KMS-11 (cell line): ENCODE measurements at regions not wholly inside any gene's neighbourhood (a gene's known extent, or its start where the extent isn't known, plus 50 kb on each side); places are given as distances from the start of the nearest gene placed in this dataset.
A peak's percentile ranks its signal among the peaks of the same experiment; 100 is the strongest.

ENCODE experiments used
- H2AFZ ChIP-seq: fragments of 200-600 bp; sonication (generic); 2 replicates; pipeline ENCODE4 v1.6.1; 2016; ENCODE audit warnings: antibody characterized with exemption, mixed run types, low read depth
- H3K27ac ChIP-seq: fragments of 200-600 bp; sonication (generic); 2 replicates; pipeline ENCODE4 v1.6.1; 2016; ENCODE audit warnings: mild to moderate bottlenecking, mixed run types
- H3K27me3 ChIP-seq: fragments of 200-600 bp; sonication (generic); 2 replicates; pipeline ENCODE4 v1.6.1; 2017; ENCODE audit warnings: mild to moderate bottlenecking, low read depth, mixed run types, moderate library complexity; ENCODE audit not compliant: insufficient read depth
- H3K36me3 ChIP-seq: fragments of 200-600 bp; sonication (generic); 2 replicates; pipeline ENCODE4 v1.6.1; 2017; ENCODE audit warnings: mild to moderate bottlenecking, mixed run types; ENCODE audit not compliant: insufficient read depth
- H3K4me1 ChIP-seq: fragments of 200-600 bp; sonication (generic); 2 replicates; pipeline ENCODE4 v1.6.1; 2016; ENCODE audit warnings: mild to moderate bottlenecking, low read depth, mixed run types; ENCODE audit not compliant: poor library complexity, severe bottlenecking
- H3K4me2 ChIP-seq: fragments of 200-600 bp; sonication (generic); 2 replicates; pipeline ENCODE4 v1.7.0; 2016; ENCODE audit warnings: mild to moderate bottlenecking, mixed run types
- H3K4me3 ChIP-seq: fragments of 200-600 bp; sonication (generic); IDR thresholded peaks from 2 replicates; pipeline ENCODE4 v1.6.1; 2017; ENCODE audit warnings: low read depth, low read length, mixed read lengths; ENCODE audit not compliant: insufficient read depth
- H3K79me2 ChIP-seq: fragments of 200-600 bp; sonication (generic); 2 replicates; pipeline ENCODE4 v1.6.1; 2016; ENCODE audit warnings: low read depth, mixed run types; ENCODE audit not compliant: insufficient read depth
- H3K9ac ChIP-seq: fragments of 200-600 bp; sonication (generic); 2 replicates; pipeline ENCODE4 v1.6.1; 2016; ENCODE audit warnings: mild to moderate bottlenecking, mixed run types
- H4K20me1 ChIP-seq: fragments of 200-600 bp; sonication (generic); 2 replicates; pipeline ENCODE4 v1.6.1; 2016; ENCODE audit warnings: mild to moderate bottlenecking, mixed run types; ENCODE audit not compliant: insufficient read depth
- CTCF ChIP-seq: fragments of 200-600 bp; sonication (generic); conservative IDR thresholded peaks from 2 replicates; pipeline ENCODE4 v1.6.1; 2017; ENCODE audit warnings: low read depth, mild to moderate bottlenecking, antibody characterized with exemption, low read length, moderate library complexity, mixed read lengths

- no peak for TF ChIP-seq CTCF
- no peaks in the 10 kb centered on the region for H4K20me1 ChIP-seq
- H3K4me3 ChIP-seq: no peak overlapping the region
- no peaks in the 10 kb centered on the region for H3K79me2 ChIP-seq
- peak overlapping the region; percentile 45; the same call in 1 of the 2 replicates for H3K9ac ChIP-seq
- peak overlapping the region; percentile 97 for H3K27ac ChIP-seq
- H3K27me3 ChIP-seq: no peaks in the 10 kb centered on the region
- H2AFZ ChIP-seq: peak overlapping the region; percentile 12; the same call in 1 of the 2 replicates
- H3K36me3 ChIP-seq: no peaks in the 10 kb centered on the region
- peak overlapping the region; percentile 73 for H3K4me2 ChIP-seq
- peaks cover 100% of the 10 kb centered on the region for H3K4me1 ChIP-seq
These were observed 1009.1 kb upstream of the SEMA6D start for GRCh38 chr15:46708226-46708625.

DNA sequence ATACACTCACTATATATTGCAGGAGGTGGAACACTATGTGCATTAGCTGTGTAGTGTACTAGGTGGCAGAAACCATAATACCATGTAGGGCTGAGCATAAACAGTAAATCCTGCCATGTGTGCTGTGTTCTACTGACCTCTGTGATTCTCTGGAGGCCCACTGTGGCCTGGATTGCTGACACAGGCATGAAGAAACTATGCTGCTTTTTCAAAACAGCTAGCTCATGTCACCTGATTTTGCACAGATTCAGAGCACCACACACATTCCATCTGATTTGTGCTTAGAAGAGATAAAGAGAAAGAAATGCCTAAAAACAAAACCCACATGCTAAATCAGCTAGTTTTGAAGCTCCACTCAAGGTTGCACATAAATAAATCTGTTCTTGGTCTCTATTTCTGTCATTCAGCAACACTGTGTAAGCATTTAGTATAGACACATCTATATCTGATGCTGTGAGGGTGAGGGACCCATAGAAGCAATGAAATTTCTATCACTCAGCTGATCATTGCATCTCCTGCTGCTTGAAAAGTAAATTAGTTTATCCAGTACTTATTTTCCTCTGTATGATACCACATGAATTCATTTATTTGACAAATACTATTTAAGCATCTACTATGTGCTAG lies 1007.7 kb upstream of the SEMA6D start:
- no peak for TF ChIP-seq CTCF
- H3K9ac ChIP-seq: peak overlapping the region; percentile 45; the same call in 1 of the 2 replicates
- H4K20me1 ChIP-seq: no peaks in the 10 kb centered on the region
- H3K4me3 ChIP-seq: no peak overlapping the region
- H3K4me1 ChIP-seq: peaks cover 100% of the 10 kb centered on the region
- no peaks in the 10 kb centered on the region for H3K79me2 ChIP-seq
- H3K36me3 ChIP-seq: no peaks in the 10 kb centered on the region
- peak overlapping the region; percentile 73 for H3K4me2 ChIP-seq
- no peaks in the 10 kb centered on the region for H3K27me3 ChIP-seq
- no peak overlapping the region for H2AFZ ChIP-seq
- H3K27ac ChIP-seq: peak overlapping the region; percentile 97

- Histone ChIP-seq H3K27me3 (no peaks in the 10 kb centered on the region), H2AFZ (peak overlapping the region; percentile 38; the same call in 1 of the 2 replicates)
These were observed 1006.8 kb upstream of the SEMA6D start for GRCh38 chr15:46710401-46710960.

DNA sequence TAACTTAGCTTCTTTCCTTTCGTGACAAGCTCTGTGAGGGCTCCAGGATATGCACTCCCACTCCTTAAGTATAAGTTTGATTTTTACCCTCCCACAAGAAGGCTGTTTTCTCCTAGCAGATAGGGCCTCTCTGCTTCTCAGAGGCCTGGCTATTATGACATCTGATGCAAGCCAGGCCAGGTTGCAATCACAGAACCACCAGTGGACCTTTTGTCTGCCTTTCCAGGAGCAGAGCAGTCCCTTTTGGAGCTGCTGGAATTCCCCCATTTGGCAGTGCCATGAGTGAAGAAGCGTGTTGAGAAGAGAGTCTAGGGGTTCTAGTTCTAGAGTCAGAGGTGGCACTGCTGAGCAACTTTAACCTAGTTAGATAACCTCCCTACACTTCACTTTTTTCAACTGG lies 1004.3 kb upstream of the SEMA6D start:
- Histone ChIP-seq H3K9ac (peak overlapping the region; percentile 33; the same call in 1 of the 2 replicates), H3K4me2 (peak overlapping the region; percentile 37), H3K27me3 (no peaks in the 10 kb centered on the region), H2AFZ (peak overlapping the region; percentile 35; the same call in 1 of the 2 replicates), H3K4me3 (no peak overlapping the region), H4K20me1 (no peaks in the 10 kb centered on the region), H3K79me2 (no peaks in the 10 kb centered on the region), H3K27ac (peak overlapping the region; percentile 97), H3K36me3 (no peaks in the 10 kb centered on the region), H3K4me1 (peaks cover 99% of the 10 kb centered on the region)
- no peak for TF ChIP-seq CTCF

More at GRCh38 chr15:46710401-46710960, 1006.8 kb upstream of the SEMA6D start:
- no peak overlapping the region for H3K4me3 ChIP-seq
- peaks cover 99% of the 10 kb centered on the region for H3K4me1 ChIP-seq
- no peak for TF ChIP-seq CTCF
- no peaks in the 10 kb centered on the region for H3K79me2 ChIP-seq
- no peaks in the 10 kb centered on the region for H4K20me1 ChIP-seq
- H3K36me3 ChIP-seq: no peaks in the 10 kb centered on the region
- H3K9ac ChIP-seq: peak overlapping the region; percentile 28; the same call in 1 of the 2 replicates
- H3K4me2 ChIP-seq: peak overlapping the region; percentile 70
- H3K27ac ChIP-seq: peak overlapping the region; percentile 97
